ENCODE measurements at regions not wholly inside any gene's neighbourhood (a gene's known extent, or its start where the extent isn't known, plus 50 kb on each side); places are given as distances from the start of the nearest gene placed in this dataset.

GRCh38 chr5:166338801-166339200 is 1952.6 kb upstream of the WWC1 start:
- Mint-ChIP-seq H3K36me3 (no peaks in the 10 kb centered on the region), H3K27ac (no peak overlapping the region), H3K4me3 (no peak overlapping the region), H3K27me3 (no peaks in the 10 kb centered on the region), H3K9me3 (peaks cover 4 to 13% (median 8%) of the 10 kb centered on the region in 3 donors), H3K4me1 (no peaks in the 10 kb centered on the region)

GRCh38 chr5:166340039-166340438 is 1951.4 kb upstream of the WWC1 start:
- Mint-ChIP-seq H3K4me3 (no peak overlapping the region), H3K4me1 (no peaks in the 10 kb centered on the region), H3K27ac (no peak overlapping the region), H3K9me3 (peaks cover 4 to 13% (median 8%) of the 10 kb centered on the region in 3 donors), H3K36me3 (no peaks in the 10 kb centered on the region), H3K27me3 (no peaks in the 10 kb centered on the region)

DNA sequence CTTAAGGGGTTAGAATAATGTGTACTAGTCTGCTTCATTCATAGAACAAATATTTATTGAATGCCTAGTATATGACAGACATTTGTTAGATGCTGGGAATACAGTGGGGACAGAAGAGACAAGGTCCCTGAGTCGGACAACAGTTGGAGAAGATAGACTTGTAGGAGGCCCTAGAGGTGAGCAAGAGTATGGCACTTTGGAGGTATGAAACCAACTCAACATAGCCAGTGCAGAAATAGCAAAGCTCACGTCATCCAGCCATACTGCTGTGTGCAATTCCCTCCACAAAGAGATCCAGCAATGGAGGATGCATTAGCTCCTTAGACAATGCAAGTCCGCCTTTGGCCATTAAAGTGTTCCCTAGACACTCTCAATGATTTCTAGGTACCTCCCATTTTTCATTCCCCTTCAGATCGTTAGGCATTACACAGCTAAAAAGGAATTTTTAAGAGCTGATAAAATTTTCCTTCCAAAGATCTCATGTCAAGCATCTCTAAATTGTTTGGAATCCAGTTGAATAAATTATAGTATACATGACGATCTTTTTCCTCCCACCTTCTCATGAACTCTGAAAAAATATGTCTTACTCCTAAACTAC is 1949.6 kb upstream of the WWC1 start:
- Mint-ChIP-seq H3K27ac (no peak overlapping the region), H3K4me1 (no peaks in the 10 kb centered on the region), H3K9me3 (peaks cover 0 to 6% (median 2%) of the 10 kb centered on the region in 3 donors), H3K4me3 (peak overlapping the region in 1 of 4 donors; percentile 18), H3K27me3 (no peaks in the 10 kb centered on the region), H3K36me3 (no peaks in the 10 kb centered on the region)

- H3K36me3 Mint-ChIP-seq: no peaks in the 10 kb centered on the region
- H3K27me3 Mint-ChIP-seq: no peaks in the 10 kb centered on the region
- H3K4me3 Mint-ChIP-seq: no peak overlapping the region
- no peak overlapping the region for H3K27ac Mint-ChIP-seq
- peaks cover 0 to 6% (median 2%) of the 10 kb centered on the region in 3 donors for H3K9me3 Mint-ChIP-seq
- no peaks in the 10 kb centered on the region for H3K4me1 Mint-ChIP-seq
Observed at GRCh38 chr5:166342402-166342801, 1949.0 kb upstream of the WWC1 start.

GRCh38 chr5:166346726-166347374 is 1944.6 kb upstream of the WWC1 start:
- Mint-ChIP-seq H3K4me3 (no peak overlapping the region), H3K27ac (no peak overlapping the region), H3K4me1 (no peaks in the 10 kb centered on the region), H3K9me3 (peaks cover 2 to 5% (median 4%) of the 10 kb centered on the region in 3 donors), H3K27me3 (no peaks in the 10 kb centered on the region), H3K36me3 (no peaks in the 10 kb centered on the region)

DNA sequence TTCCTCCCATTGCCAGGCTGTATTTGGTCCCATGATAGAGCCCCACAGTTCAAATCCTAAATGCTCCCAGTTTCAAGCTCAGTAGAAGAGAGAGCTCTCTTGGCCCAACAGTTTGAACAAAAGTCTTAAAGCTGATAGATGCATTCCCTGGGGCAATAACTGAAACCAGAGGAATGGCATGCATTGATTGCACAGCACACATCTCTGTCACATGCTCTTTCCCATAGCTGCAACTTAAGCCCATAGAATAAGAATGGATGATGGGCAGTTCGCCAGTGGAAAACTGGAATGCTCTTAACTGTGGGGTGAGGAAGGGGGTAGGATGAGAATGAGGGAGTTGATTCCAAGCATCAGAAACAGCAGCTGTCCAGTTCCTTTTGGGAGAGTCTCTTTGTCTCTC is 1942.4 kb upstream of the WWC1 start:
- Mint-ChIP-seq H3K27ac (no peak overlapping the region), H3K4me1 (no peaks in the 10 kb centered on the region), H3K36me3 (no peaks in the 10 kb centered on the region), H3K9me3 (peaks cover 2 to 5% (median 4%) of the 10 kb centered on the region in 3 donors), H3K27me3 (no peaks in the 10 kb centered on the region), H3K4me3 (no peak overlapping the region)

DNA sequence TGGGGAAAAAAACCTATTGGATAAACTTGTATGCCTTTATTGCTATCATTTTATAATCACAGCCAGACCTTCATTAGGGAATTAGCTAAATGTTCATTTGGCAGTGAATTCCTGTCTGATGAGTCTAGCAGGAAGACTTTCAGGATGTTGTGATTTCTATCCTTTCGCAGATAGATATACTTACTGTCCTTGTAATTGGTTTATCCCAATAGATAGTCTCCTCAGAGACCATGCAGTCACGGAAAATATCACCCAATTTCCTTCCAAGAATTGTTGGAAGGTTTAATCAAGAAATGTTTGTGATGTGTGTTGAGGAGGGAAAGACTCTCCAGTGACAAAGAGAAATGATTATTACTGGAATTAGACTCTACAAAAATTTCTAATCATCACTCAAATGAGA is 1937.9 kb upstream of the WWC1 start:
- Mint-ChIP-seq H3K27me3 (no peaks in the 10 kb centered on the region), H3K4me3 (no peak overlapping the region), H3K9me3 (peaks cover 2 to 8% (median 7%) of the 10 kb centered on the region in 3 donors), H3K4me1 (no peaks in the 10 kb centered on the region), H3K36me3 (no peaks in the 10 kb centered on the region), H3K27ac (no peak overlapping the region)

- no peaks in the 10 kb centered on the region for H3K27me3 Mint-ChIP-seq
- H3K9me3 Mint-ChIP-seq: peaks cover 2 to 8% (median 7%) of the 10 kb centered on the region in 3 donors
- no peaks in the 10 kb centered on the region for H3K36me3 Mint-ChIP-seq
- no peak overlapping the region for H3K4me3 Mint-ChIP-seq
- H3K27ac Mint-ChIP-seq: no peak overlapping the region
- H3K4me1 Mint-ChIP-seq: no peaks in the 10 kb centered on the region
Observed at GRCh38 chr5:166354332-166354731, 1937.1 kb upstream of the WWC1 start.

- Mint-ChIP-seq H3K4me3 (no peak overlapping the region), H3K27ac (no peak overlapping the region), H3K9me3 (peaks cover 2 to 7% (median 3%) of the 10 kb centered on the region in 3 donors), H3K36me3 (no peaks in the 10 kb centered on the region), H3K4me1 (no peaks in the 10 kb centered on the region), H3K27me3 (no peaks in the 10 kb centered on the region)
Observed at GRCh38 chr5:166356096-166356495, 1935.3 kb upstream of the WWC1 start.

GRCh38 chr5:166358127-166358830 is 1933.2 kb upstream of the WWC1 start:
- no peaks in the 10 kb centered on the region for H3K4me1 Mint-ChIP-seq
- H3K36me3 Mint-ChIP-seq: no peaks in the 10 kb centered on the region
- H3K27ac Mint-ChIP-seq: no peak overlapping the region
- H3K27me3 Mint-ChIP-seq: no peaks in the 10 kb centered on the region
- H3K4me3 Mint-ChIP-seq: no peak overlapping the region
- peaks cover 3 to 7% (median 5%) of the 10 kb centered on the region in 3 donors for H3K9me3 Mint-ChIP-seq

- Mint-ChIP-seq H3K4me1 (no peaks in the 10 kb centered on the region), H3K36me3 (no peaks in the 10 kb centered on the region), H3K9me3 (peaks cover 0 to 4% (median 3%) of the 10 kb centered on the region in 3 donors), H3K4me3 (no peak overlapping the region), H3K27ac (no peak overlapping the region), H3K27me3 (no peaks in the 10 kb centered on the region)
Observed at GRCh38 chr5:166363087-166363760, 1928.2 kb upstream of the WWC1 start.

GRCh38 chr5:166365164-166365563 is 1926.3 kb upstream of the WWC1 start:
- Mint-ChIP-seq H3K27me3 (no peaks in the 10 kb centered on the region), H3K36me3 (no peaks in the 10 kb centered on the region), H3K27ac (no peak overlapping the region), H3K4me1 (no peaks in the 10 kb centered on the region), H3K9me3 (peaks cover under 1 to 3% (median 2%) of the 10 kb centered on the region in 3 donors), H3K4me3 (no peak overlapping the region)

DNA sequence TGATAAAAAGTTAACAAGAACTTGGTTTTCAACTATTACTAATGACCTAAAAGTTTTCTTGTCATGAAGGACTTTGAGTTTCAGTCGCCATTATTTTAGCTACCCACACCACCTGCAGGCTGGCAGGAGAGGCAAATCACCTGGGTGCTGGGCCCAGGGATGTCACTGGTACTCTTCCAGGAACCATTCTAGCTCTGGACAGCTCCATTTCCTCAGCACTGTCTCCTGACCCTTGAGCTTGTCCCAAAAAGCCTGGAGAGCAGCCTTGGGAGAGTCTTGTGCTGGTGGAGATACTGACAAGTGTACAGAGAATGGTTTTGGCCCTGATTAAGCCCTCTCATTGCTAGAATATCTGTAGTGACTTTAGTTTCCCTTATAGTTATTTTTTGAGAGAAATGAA is 1924.1 kb upstream of the WWC1 start:
- Mint-ChIP-seq H3K36me3 (no peaks in the 10 kb centered on the region), H3K4me1 (no peaks in the 10 kb centered on the region), H3K9me3 (peaks cover 0 to 5% (median 0%) of the 10 kb centered on the region in 3 donors), H3K27ac (no peak overlapping the region), H3K4me3 (no peak overlapping the region), H3K27me3 (no peaks in the 10 kb centered on the region)

DNA sequence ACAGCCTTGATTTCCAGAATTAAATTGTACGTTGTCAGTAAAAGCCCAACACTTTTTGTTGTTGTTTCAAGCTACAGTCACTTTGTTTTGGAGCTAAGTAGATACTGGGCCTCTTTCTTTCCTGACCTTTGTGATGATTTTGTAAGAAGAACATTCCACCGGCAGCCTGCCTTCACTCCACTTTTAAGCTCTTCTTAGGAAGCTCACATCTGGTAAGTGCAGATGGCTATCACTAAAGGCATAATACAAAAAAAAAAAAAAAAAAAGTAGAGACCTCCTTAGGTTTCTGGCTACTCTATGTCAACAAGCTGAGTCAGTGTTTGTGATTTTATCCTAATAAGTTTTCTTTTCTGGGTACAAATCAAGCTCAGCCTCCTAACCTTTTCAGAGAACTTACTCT is 1922.1 kb upstream of the WWC1 start:
- H3K9me3 Mint-ChIP-seq: peaks cover 0 to 5% (median 2%) of the 10 kb centered on the region in 3 donors
- no peaks in the 10 kb centered on the region for H3K27me3 Mint-ChIP-seq
- H3K4me3 Mint-ChIP-seq: no peak overlapping the region
- no peak overlapping the region for H3K27ac Mint-ChIP-seq
- H3K36me3 Mint-ChIP-seq: no peaks in the 10 kb centered on the region
- no peaks in the 10 kb centered on the region for H3K4me1 Mint-ChIP-seq

GRCh38 chr5:166369807-166370206 is 1921.6 kb upstream of the WWC1 start:
- Mint-ChIP-seq H3K27ac (no peak overlapping the region), H3K9me3 (peaks cover 0 to 5% (median 2%) of the 10 kb centered on the region in 3 donors), H3K4me1 (no peaks in the 10 kb centered on the region), H3K27me3 (no peaks in the 10 kb centered on the region), H3K4me3 (no peak overlapping the region), H3K36me3 (no peaks in the 10 kb centered on the region)

Data from IgD-negative memory B cell (primary cell).